GM13976 (cell line): ENCODE measurements at regions not wholly inside any gene's neighbourhood (a gene's known extent, or its start where the extent isn't known, plus 50 kb on each side); places are given as distances from the start of the nearest gene placed in this dataset.
"Not testable (repeated sequence)": the region's sequence is repeated elsewhere in the genome, so short reads cannot be mapped to it uniquely, and the experiment has no call there.

Experiments
- DNase-seq: peaks from one replicate; pipeline ENCODE4 v3.0.0; 2012; ENCODE audit warnings: low spot score
- CTCF ChIP-seq: IDR thresholded peaks from 2 replicates; pipeline ENCODE4 v1.5.1; 2012; ENCODE audit warnings: borderline replicate concordance, mild to moderate bottlenecking; ENCODE audit not compliant: insufficient read depth; ENCODE audit errors: extremely low read depth, missing control alignments, control extremely low read depth
- in situ Hi-C: fragments of 300-500 bp; cut with MboI; formaldehyde crosslinking; loops from one replicate; pipeline ENCODE4 v1.12.0; 2022; ENCODE audit warnings: low sequenced_read_pairs, mixed read lengths, inconsistent platforms; ENCODE audit not compliant: unreplicated experiment

DNA sequence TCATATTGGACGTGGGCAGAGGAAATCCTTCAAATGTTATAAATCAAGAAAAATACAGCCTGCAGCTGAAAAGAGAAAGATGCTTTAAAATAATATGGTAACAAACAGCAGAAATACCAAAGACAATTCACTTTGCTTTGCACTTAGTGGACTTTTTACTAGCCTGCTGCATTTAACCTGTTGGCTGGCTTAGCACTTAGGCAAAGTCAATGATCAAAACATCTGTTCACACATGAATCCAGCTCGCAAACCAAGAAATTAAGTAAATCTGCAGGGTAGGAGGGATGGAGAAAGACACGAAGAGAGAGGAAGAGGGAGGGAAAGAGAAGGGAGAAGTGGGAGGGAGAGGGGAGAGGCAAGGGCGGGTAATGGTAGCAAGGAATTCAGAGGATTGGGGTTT lies 103.6 kb upstream of the RAB4A start:
- DNase-seq: no peak
- in situ Hi-C loops: no loop called here
- TF ChIP-seq CTCF: no peak

- DNase-seq: no peak
- TF ChIP-seq CTCF: no peak
- in situ Hi-C loops: no loop called here
Observed at GRCh38 chr1:229169399-229169798, 101.5 kb upstream of the RAB4A start.

- in situ Hi-C loops: no loop called here
- DNase-seq: no peak
- TF ChIP-seq CTCF: no peak
Observed at GRCh38 chr1:229170274-229170673, 100.6 kb upstream of the RAB4A start.

DNA sequence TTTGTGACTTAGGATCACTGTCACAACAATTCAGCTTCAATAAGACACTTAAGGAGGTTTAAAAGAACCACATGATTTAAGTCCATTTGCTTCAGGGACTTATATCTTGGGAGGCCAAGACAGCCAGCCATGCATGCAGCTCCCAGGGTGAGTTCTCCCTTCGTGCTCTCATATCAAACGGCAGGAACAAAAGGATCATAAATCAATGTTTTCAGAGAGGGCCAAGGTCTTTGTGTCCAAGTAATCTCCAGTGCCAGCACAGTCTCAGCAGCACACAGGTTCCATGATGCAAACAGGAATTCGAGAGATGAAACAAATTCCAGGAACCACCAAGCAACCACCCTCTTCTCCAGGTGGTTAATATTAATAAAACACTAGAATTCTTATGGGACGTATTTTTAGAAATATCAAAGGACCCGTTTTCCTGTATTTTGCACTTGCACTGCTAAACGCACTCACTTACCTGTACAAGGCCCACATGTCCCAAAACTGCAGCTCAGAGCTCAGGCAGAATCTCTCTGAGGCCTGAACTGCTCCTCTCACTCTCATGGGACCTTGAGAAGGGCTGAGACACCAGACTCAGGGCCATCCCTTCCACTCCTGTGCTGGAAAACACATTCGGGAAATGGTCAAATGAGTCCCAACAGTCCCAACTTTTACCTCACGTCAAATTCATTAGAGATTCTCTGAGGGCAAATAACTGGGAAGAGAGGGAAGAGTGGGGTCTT lies 100.0 kb upstream of the RAB4A start:
- TF ChIP-seq CTCF: no peak
- DNase-seq: no peak
- in situ Hi-C loops: no loop called here

- DNase-seq: no peak
- in situ Hi-C loops: no loop called here
- no peak for TF ChIP-seq CTCF
Observed at GRCh38 chr1:229171934-229172333, 99.0 kb upstream of the RAB4A start.

DNA sequence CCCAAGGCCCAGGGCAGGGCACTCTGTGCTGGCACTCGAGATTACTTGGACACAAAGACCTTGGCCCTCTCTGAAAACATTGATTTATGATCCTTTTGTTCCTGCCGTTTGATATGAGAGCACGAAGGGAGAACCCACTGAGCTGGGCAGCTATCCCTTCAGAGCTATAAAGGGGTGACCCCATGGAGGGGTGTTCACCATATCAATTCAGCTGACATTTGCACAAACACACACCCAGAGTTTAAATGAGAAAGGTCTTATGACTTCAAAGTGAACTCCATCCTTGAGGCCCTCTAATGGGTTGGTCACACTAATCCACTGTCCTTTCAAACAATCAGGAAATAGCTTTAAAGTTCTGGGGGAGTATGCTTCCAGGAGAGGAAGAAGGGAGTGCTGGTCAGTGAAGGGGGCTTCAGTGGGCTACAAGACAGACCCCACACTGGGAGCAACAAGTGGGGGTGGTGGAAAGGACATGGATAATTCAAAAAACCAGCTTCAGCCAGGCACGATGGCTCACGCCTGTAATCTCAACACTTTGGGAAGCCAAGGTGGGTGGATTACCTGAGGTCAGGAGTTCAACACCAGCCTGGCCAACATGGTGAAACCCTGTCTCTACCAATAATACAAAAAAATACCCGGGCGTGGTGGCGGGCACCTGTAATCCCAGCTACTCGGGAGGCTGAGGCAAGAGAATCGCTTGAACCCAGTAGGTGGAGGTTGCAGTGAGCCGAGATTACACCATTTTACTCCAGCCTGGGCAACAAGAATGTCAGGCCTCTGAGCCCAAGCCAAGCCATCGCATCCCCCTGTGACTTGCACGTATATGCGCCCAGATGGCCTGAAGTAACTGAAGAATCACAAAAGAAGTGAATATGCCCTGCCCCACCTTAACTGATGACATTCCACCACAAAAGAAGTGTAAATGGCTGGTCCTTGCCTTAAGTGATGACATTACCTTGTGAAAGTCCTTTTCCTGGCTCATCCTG lies 97.1 kb upstream of the RAB4A start:
- in situ Hi-C loops: not testable (repeated sequence)

GRCh38 chr1:229175297-229175696 lies 95.6 kb upstream of the RAB4A start:
- in situ Hi-C loops, DNase-seq: not testable (repeated sequence)

More for the DNA sequence above, 97.1 kb upstream of the RAB4A start:
- DNase-seq: not testable (repeated sequence)

- in situ Hi-C loops, DNase-seq: not testable (repeated sequence)
Observed at GRCh38 chr1:229176457-229176856, 94.5 kb upstream of the RAB4A start.
